GM19372 (cell line): ENCODE measurements at regions not wholly inside any gene's neighbourhood (a gene's known extent, or its start where the extent isn't known, plus 50 kb on each side); places are given as distances from the start of the nearest gene placed in this dataset.

ENCODE experiments used
- ATAC-seq: cut with Tn5 transposase; IDR thresholded peaks from one replicate; pipeline ENCODE4 v1.9.1; 2021; ENCODE audit warnings: mild to moderate bottlenecking, low read depth, moderate library complexity; ENCODE audit not compliant: unreplicated experiment

- ATAC-seq = no peak
These were observed 64.4 kb upstream of the STK26 start for GRCh38 chrX:131958724-131959123.

DNA sequence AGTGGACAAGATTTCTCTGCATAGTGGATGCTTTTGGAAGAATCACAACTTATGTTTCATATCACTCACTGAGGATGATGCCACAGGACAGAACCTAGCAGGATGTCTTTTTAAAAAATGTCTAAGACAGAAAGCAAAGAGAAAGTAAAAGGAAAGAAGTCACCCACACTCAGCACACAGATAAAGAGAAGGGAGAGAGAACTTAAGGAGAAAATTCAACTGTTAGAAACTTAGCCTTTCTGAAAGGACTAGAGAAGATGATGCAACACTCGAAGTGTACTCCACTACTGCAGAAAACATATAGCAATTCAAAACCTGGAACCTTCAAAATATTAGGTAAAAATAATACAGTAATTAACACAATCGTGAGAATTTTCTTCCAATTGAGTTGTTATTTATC lies 52.8 kb upstream of the STK26 start:
- ATAC-seq = no peak
